ENCODE measurements at regions not wholly inside any gene's neighbourhood (a gene's known extent, or its start where the extent isn't known, plus 50 kb on each side); places are given as distances from the start of the nearest gene placed in this dataset.

DNA sequence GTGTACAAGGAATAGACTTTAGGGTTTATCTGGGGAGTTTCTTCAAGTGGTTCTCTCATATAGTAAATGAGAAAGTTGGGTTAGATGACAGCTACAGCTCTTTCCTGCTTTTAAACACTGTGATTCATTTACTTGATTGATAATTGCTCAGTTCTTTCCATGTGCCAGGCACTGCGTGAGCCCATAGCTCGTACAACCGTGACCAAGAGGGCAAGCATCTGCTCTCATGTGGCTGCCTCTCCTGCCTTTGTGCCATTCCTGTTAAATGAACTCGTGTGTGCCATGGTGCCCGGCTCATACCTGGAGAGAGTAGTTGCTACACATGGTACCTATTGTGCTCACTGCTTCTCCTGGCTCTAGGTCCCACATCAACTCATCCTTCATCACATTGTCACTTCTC is 206.3 kb downstream of the SNX19 start:
- TF ChIP-seq, protein P1, sequence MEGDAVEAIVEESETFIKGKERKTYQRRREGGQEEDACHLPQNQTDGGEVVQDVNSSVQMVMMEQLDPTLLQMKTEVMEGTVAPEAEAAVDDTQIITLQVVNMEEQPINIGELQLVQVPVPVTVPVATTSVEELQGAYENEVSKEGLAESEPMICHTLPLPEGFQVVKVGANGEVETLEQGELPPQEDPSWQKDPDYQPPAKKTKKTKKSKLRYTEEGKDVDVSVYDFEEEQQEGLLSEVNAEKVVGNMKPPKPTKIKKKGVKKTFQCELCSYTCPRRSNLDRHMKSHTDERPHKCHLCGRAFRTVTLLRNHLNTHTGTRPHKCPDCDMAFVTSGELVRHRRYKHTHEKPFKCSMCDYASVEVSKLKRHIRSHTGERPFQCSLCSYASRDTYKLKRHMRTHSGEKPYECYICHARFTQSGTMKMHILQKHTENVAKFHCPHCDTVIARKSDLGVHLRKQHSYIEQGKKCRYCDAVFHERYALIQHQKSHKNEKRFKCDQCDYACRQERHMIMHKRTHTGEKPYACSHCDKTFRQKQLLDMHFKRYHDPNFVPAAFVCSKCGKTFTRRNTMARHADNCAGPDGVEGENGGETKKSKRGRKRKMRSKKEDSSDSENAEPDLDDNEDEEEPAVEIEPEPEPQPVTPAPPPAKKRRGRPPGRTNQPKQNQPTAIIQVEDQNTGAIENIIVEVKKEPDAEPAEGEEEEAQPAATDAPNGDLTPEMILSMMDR (IDR thresholded peaks at IDR 0.05) = no peak
- TF ChIP-seq POLR2A (IDR thresholded peaks at IDR 0.05) = no peak
